GM12801 (cell line): ENCODE measurements at regions not wholly inside any gene's neighbourhood (a gene's known extent, or its start where the extent isn't known, plus 50 kb on each side); places are given as distances from the start of the nearest gene placed in this dataset.

Experiments used
- TF ChIP-seq, protein P1 (sequence below): IDR thresholded peaks from one replicate; pipeline ENCODE4 v1.5.1; 2011; ENCODE audit warnings: control low read depth; ENCODE audit not compliant: insufficient read length; ENCODE audit errors: extremely low read depth

GRCh38 chr1:30274976-30275621 lies 448.3 kb downstream of the MATN1 start:
- TF ChIP-seq, protein P1, sequence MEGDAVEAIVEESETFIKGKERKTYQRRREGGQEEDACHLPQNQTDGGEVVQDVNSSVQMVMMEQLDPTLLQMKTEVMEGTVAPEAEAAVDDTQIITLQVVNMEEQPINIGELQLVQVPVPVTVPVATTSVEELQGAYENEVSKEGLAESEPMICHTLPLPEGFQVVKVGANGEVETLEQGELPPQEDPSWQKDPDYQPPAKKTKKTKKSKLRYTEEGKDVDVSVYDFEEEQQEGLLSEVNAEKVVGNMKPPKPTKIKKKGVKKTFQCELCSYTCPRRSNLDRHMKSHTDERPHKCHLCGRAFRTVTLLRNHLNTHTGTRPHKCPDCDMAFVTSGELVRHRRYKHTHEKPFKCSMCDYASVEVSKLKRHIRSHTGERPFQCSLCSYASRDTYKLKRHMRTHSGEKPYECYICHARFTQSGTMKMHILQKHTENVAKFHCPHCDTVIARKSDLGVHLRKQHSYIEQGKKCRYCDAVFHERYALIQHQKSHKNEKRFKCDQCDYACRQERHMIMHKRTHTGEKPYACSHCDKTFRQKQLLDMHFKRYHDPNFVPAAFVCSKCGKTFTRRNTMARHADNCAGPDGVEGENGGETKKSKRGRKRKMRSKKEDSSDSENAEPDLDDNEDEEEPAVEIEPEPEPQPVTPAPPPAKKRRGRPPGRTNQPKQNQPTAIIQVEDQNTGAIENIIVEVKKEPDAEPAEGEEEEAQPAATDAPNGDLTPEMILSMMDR = no peak

DNA sequence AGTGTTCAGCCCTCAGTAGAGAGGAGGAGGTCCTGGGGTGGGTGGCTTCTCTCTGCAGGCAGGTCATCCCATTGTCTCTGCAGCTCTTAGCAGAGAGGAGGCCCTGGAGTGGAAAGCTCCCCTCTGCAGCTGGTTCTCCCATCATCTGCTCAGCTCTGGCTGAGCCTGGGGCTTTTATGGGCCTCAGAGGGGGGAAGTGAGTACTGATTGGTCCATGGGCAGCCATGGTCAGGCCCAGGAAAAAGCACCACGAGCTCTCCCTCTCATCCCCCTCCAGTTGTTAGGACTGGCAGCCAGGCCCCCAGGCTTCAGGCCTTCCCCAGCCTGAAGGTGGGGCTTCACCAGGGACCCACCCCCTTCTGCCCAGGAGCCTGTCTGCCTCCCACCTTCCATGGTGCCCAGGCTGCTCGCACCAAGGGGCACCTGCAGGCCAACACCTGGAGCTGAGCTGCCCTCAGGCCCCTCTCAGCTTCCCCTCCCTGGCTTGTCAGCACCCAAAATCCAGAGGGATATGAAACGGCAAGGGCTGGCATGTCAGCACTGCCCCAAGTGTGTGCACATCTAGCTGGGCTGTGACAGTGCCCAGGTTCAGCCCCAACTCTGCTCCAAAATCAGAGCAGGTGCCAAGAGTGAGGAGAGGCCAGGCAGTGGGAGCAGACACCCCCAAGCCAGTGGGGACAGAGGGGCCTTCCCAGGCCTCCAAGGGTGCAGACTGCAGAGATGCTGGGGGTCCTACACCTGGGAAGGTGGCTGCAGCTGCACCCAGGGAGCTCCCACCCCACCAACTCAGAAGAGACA lies 449.0 kb downstream of the MATN1 start:
- TF ChIP-seq, protein P1 = no peak

GRCh38 chr1:30273456-30273855 lies 449.9 kb downstream of the MATN1 start:
- TF ChIP-seq, protein P1 = no peak

DNA sequence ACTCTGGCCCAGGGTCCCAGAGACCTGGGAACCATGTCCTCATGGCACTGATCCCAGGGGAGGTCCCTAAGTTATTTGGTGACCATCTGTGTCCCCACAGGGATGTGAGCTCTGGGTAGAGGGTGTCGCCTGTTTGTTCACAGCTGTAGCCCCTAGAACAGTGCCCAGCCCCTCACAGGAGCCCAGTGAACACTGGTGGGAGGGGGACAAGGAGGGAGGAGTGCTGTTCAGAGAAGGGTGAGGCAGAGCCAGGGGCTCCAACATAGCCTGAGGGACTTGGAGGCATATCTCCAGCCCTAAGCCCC lies 450.4 kb downstream of the MATN1 start:
- TF ChIP-seq, protein P1 = no peak

DNA sequence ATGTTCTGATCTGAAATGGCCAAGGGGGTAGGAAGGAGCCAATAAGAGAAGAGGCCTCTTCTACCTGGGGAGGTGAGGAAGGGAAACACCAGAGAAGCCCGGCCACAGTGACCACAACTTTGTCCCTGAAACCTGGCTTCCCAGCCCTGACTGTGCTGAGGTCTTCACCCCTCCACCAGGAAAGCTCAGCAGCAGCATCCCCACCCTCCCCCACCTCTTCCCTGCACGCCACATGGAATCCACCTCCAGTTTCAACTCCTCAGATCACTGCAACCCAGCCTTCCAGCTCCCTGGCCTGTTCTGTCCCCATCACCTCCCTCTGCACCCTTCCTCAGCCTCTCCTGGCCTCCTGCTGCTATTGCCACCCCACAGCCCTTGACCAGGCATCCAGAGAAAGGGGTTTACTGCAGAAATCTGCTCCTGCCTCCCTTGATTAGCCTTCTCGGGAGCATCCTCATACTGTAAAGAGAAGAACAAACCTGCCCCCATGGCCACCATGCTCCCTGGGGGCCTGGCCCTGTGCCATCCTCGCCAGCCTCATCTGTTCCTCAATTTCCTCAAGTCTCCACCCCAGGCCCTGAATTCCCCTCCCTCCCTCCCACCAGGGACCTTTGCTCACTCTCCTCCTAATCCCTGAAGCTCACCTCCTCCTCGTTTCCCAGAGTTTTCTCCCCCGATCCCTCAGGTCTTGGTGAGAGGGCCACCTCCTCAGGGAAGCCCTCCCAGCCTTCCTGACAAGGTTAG lies 450.9 kb downstream of the MATN1 start:
- TF ChIP-seq, protein P1 = no peak

- TF ChIP-seq, protein P1 = no peak
Measured at GRCh38 chr1:30271401-30272276, 451.7 kb downstream of the MATN1 start.
